Endodermal cell (in vitro differentiated cells): ENCODE measurements at regions not wholly inside any gene's neighbourhood (a gene's known extent, or its start where the extent isn't known, plus 50 kb on each side); places are given as distances from the start of the nearest gene placed in this dataset.
A peak's percentile ranks its signal among the peaks of the same experiment; 100 is the strongest.
"Not testable (repeated sequence)": the region's sequence is repeated elsewhere in the genome, so short reads cannot be mapped to it uniquely, and the experiment has no call there.

Experiments used
- DNase-seq: peaks from one replicate; pipeline ENCODE4 v3.0.0-alpha.2; 2017
- H3K27ac ChIP-seq: 2 replicates; pipeline ENCODE4 v1.5.1; 2013; ENCODE audit warnings: mild to moderate bottlenecking, low read depth, low read length, moderate library complexity
- H3K27me3 ChIP-seq: 2 replicates; pipeline ENCODE4 v1.6.1; 2013; ENCODE audit warnings: mild to moderate bottlenecking, low read length, moderate library complexity; ENCODE audit not compliant: insufficient read depth, control insufficient read depth, poor library complexity, severe bottlenecking
- H3K36me3 ChIP-seq: 2 replicates; pipeline ENCODE4 v1.7.0; 2013; ENCODE audit warnings: mild to moderate bottlenecking, low read length, moderate library complexity; ENCODE audit not compliant: control insufficient read depth, insufficient read depth
- H3K4me1 ChIP-seq: one replicate; pipeline ENCODE4 v1.7.0; 2013; ENCODE audit warnings: low read length; ENCODE audit not compliant: control insufficient read depth, insufficient read depth
- H3K4me3 ChIP-seq: 2 replicates; pipeline ENCODE4 v1.5.1; 2013; ENCODE audit warnings: mild to moderate bottlenecking, low read length, moderate library complexity
- H3K9ac ChIP-seq: 2 replicates; pipeline ENCODE4 v1.6.1; 2013; ENCODE audit warnings: mild to moderate bottlenecking, low read length, moderate library complexity; ENCODE audit not compliant: poor library complexity, severe bottlenecking; ENCODE audit errors: extremely low read depth
- H3K9me3 ChIP-seq: 2 replicates; pipeline ENCODE4 v1.6.1; 2013; ENCODE audit warnings: mild to moderate bottlenecking, low read length, moderate library complexity; ENCODE audit not compliant: control insufficient read depth
- H3K27ac Mint-ChIP-seq: 2 replicates; pipeline ENCODE4 v1.8.0; 2020; ENCODE audit warnings: mixed read lengths
- H3K27me3 Mint-ChIP-seq: 2 replicates; pipeline ENCODE4 v1.8.0; 2021; ENCODE audit warnings: mild to moderate bottlenecking, mixed read lengths; ENCODE audit not compliant: insufficient read depth
- H3K36me3 Mint-ChIP-seq: 2 replicates; pipeline ENCODE4 v1.8.0; 2020; ENCODE audit warnings: low read depth, mixed read lengths
- H3K4me1 Mint-ChIP-seq: 2 replicates; pipeline ENCODE4 v1.8.0; 2020; ENCODE audit warnings: mixed read lengths
- H3K4me3 Mint-ChIP-seq: 2 replicates; pipeline ENCODE4 v1.8.0; 2020; ENCODE audit warnings: mild to moderate bottlenecking, moderate library complexity, mixed read lengths
- H3K9me3 Mint-ChIP-seq: 2 replicates; pipeline ENCODE4 v1.8.0; 2020; ENCODE audit warnings: mild to moderate bottlenecking, mixed read lengths
- CTCF ChIP-seq: fragments of 200-600 bp; sonication (generic); conservative IDR thresholded peaks from 2 replicates; pipeline ENCODE4 v1.5.0; 2021; ENCODE audit warnings: antibody characterized with exemption, mild to moderate bottlenecking
- WGBS, 2 experiments: methylation state at CpG; one replicate each; pipeline versions ENCODE4 v1.1.5 to v1.1.7; 2013; ENCODE audit warnings: missing lambda C conversion rate in 2 of 2, mixed read lengths in 1 of 2; ENCODE audit not compliant: insufficient coverage in 1 of 2, insufficient read length in 1 of 2; 5-methylcytosine and 5-hydroxymethylcytosine counted together

GRCh38 chr14:51368721-51369163 lies 128.7 kb downstream of the TMX1 start:
- no peak for TF ChIP-seq CTCF
- H3K9me3 Mint-ChIP-seq: peaks cover 5% of the 10 kb centered on the region
- H3K27me3 Mint-ChIP-seq: no peaks in the 10 kb centered on the region
- Histone ChIP-seq H3K9me3 (peaks cover 16% of the 10 kb centered on the region), H3K27ac (no peak overlapping the region), H3K9ac (no peak overlapping the region), H3K4me3 (no peak overlapping the region), H3K36me3 (no peaks in the 10 kb centered on the region), H3K27me3 (no peaks in the 10 kb centered on the region), H3K4me1 (peaks cover 8% of the 10 kb centered on the region)
- no peak overlapping the region for H3K4me3 Mint-ChIP-seq
- peaks cover 13% of the 10 kb centered on the region for H3K4me1 Mint-ChIP-seq
- no peak overlapping the region for H3K27ac Mint-ChIP-seq
- DNase-seq: no peak
- no peaks in the 10 kb centered on the region for H3K36me3 Mint-ChIP-seq
- WGBS, 2 experiments: 81 to 95% methylated on average over 5 to 6 of the region's 6 CpGs

- Mint-ChIP-seq H3K27ac (no peak overlapping the region), H3K4me1 (peaks cover 13% of the 10 kb centered on the region), H3K36me3 (no peaks in the 10 kb centered on the region), H3K4me3 (no peak overlapping the region), H3K27me3 (no peaks in the 10 kb centered on the region), H3K9me3 (peaks cover 5% of the 10 kb centered on the region)
- DNase-seq: peak; percentile 62
- Histone ChIP-seq H3K36me3 (no peaks in the 10 kb centered on the region), H3K4me1 (peaks cover 8% of the 10 kb centered on the region), H3K9ac (no peak overlapping the region), H3K4me3 (no peak overlapping the region), H3K27ac (no peak overlapping the region), H3K27me3 (no peaks in the 10 kb centered on the region), H3K9me3 (peaks cover 18% of the 10 kb centered on the region)
- peak; percentile 81 for TF ChIP-seq CTCF
- WGBS, 2 experiments: 70% methylated on average over 3 to 6 of the region's 8 CpGs
Measured at GRCh38 chr14:51369814-51370213, 129.8 kb downstream of the TMX1 start.

DNA sequence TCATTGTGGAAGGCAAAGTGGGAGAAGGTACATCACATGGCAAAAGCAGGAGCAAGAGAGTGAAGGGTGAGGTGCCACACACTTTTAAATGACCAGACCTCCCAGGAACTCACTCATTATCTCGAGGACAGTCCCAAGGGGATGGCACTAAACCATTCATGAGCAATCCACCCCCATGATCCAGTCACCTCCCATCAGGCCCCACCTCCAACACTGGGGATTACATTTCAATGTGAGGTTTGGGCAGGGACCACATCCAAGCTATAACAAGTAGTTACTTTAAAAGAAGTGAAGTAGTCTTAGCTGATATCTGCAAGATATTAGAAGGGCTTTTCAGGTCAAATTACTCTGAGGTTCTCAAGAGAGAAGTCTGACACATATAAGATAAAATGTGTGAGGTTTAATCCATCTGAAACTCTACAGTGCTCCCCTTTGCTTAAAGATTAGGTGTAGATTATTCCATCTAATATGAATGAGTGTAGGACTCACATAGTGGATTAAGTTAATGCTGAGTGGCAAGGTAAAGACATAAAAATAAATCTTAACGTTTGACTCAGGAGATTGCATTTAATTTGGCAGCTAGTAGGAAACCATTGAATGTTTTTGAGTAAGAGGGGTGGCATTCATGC lies 130.8 kb downstream of the TMX1 start:
- Histone ChIP-seq H3K36me3 (no peaks in the 10 kb centered on the region), H3K9me3 (peaks cover 18% of the 10 kb centered on the region), H3K27ac (no peak overlapping the region), H3K4me1 (peaks cover 8% of the 10 kb centered on the region), H3K9ac (no peak overlapping the region), H3K27me3 (no peaks in the 10 kb centered on the region), H3K4me3 (no peak overlapping the region)
- peaks cover 5% of the 10 kb centered on the region for H3K9me3 Mint-ChIP-seq
- TF ChIP-seq CTCF: no peak
- H3K4me3 Mint-ChIP-seq: no peak overlapping the region
- WGBS, 2 experiments: 55 to 58% methylated on average over 1 to 2 of the region's 2 CpGs
- DNase-seq: peak; percentile 53
- H3K4me1 Mint-ChIP-seq: peaks cover 13% of the 10 kb centered on the region
- no peaks in the 10 kb centered on the region for H3K36me3 Mint-ChIP-seq
- no peaks in the 10 kb centered on the region for H3K27me3 Mint-ChIP-seq
- H3K27ac Mint-ChIP-seq: no peak overlapping the region

DNA sequence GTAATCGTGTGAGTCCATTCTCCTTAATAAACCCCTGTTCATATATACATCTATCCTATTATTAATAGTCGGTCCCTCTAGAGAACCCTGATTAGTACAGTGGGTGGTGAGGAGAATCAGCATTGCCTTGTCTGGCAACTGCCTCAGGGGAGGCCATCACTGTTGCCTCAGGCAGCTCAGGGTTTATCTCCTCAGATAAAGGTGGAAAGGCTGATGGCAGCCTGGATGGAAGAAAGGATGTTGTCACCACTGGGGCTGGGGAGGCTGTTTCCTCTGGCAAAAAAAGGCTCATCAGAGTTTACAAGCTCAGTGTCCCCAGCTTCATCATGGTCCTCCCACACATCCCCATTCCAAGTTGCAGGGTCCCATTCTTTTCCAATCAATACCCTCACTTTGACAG lies 137.1 kb downstream of the TMX1 start:
- H3K27ac ChIP-seq, H3K36me3 Mint-ChIP-seq, H3K9ac ChIP-seq, H3K27ac Mint-ChIP-seq, H3K4me1 ChIP-seq, DNase-seq, H3K27me3 Mint-ChIP-seq, H3K36me3 ChIP-seq, H3K27me3 ChIP-seq, H3K4me3 Mint-ChIP-seq, H3K9me3 Mint-ChIP-seq, H3K4me3 ChIP-seq, H3K4me1 Mint-ChIP-seq: not testable (repeated sequence)
- 92% methylated on average over 2 of the region's 2 CpGs; no CpG with 5 or more reads in 1 of the 2 experiments for WGBS, 2 experiments
- peaks cover 18% of the 10 kb centered on the region for H3K9me3 ChIP-seq
